Lower leg skin (tissue), 3 donors: ENCODE measurements at regions not wholly inside any gene's neighbourhood (a gene's known extent, or its start where the extent isn't known, plus 50 kb on each side); places are given as distances from the start of the nearest gene placed in this dataset.

Source experiments
- POLR2A ChIP-seq, 2 donors: fragments of 450-650 bp; IDR thresholded peaks; one replicate each; pipeline ENCODE4 v1.6.1; 2016 to 2017; ENCODE audit warnings: antibody characterized with exemption in 2 of 2, mild to moderate bottlenecking in 1 of 2, moderate library complexity in 1 of 2
- TF ChIP-seq, protein P1 (sequence below), 3 donors: fragments of 450-650 bp; IDR thresholded peaks; one replicate each; pipeline ENCODE4 v1.5.1; 2016; ENCODE audit warnings: antibody characterized with exemption in 3 of 3, mild to moderate bottlenecking in 3 of 3, moderate library complexity in 2 of 3

GRCh38 chr15:100786139-100786531, 93.5 kb upstream of the ALDH1A3 start:
- TF ChIP-seq, protein P1, sequence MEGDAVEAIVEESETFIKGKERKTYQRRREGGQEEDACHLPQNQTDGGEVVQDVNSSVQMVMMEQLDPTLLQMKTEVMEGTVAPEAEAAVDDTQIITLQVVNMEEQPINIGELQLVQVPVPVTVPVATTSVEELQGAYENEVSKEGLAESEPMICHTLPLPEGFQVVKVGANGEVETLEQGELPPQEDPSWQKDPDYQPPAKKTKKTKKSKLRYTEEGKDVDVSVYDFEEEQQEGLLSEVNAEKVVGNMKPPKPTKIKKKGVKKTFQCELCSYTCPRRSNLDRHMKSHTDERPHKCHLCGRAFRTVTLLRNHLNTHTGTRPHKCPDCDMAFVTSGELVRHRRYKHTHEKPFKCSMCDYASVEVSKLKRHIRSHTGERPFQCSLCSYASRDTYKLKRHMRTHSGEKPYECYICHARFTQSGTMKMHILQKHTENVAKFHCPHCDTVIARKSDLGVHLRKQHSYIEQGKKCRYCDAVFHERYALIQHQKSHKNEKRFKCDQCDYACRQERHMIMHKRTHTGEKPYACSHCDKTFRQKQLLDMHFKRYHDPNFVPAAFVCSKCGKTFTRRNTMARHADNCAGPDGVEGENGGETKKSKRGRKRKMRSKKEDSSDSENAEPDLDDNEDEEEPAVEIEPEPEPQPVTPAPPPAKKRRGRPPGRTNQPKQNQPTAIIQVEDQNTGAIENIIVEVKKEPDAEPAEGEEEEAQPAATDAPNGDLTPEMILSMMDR (IDR thresholded peaks at IDR 0.05): no peak
- no peak for TF ChIP-seq POLR2A (IDR thresholded peaks at IDR 0.05)
